HG02588 (cell line): ENCODE measurements at regions not wholly inside any gene's neighbourhood (a gene's known extent, or its start where the extent isn't known, plus 50 kb on each side); places are given as distances from the start of the nearest gene placed in this dataset.

Experiments used
- ATAC-seq: cut with Tn5 transposase; IDR thresholded peaks from one replicate; pipeline ENCODE4 v1.9.1; 2021; ENCODE audit warnings: mild to moderate bottlenecking, moderate library complexity; ENCODE audit not compliant: unreplicated experiment

DNA sequence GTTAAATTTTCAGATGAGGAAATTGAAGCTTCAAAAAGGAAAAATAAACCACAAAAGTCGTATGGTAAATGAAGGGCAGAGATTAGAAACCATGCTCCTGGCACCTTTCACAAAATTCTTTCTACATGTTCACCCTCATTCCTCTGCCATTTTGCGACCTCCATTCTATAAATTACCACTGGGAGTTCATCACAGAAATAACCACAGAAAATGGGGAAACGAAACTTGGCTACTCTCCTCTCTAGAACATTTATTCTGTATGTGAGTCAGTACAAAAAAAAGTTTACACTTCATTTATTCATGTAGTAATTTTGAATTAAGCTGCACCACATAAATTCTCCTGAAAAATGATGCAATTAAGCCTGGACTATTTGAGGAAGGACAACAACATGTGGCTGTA lies 320.9 kb upstream of the C1orf87 start:
- ATAC-seq, result no peak

DNA sequence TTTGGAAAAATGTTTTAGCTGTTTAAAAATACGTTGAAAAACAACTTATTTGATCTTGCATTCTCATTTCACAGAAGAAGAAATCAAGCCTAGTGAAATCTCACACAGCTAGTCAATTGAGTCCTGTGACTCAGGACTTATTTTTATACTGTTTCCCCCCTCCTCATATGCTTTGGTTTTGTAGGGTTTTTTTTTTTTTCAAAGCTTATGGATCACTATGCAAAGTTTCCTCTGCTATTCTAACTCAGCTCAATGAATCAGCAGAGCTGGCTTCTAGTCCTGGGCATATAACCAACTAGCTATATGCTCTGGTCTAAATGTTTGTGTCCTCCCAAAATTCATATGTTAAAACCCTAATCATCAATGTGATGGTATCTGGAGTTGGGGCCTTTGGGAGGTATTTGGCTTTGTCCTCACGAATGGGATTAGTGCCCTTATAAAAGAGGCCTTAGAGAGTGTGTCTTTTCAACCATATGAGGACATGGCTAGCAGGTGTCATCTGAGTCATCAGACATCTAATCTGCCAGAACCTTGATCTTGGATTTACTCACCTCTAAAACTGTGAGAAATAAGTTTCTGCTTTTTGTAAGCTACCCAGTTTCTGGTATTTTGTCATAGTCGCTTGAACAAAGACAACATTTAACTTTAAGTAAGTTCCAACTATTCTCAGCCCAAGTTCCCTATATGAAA lies 317.2 kb upstream of the C1orf87 start:
- peak; percentile 73 for ATAC-seq

DNA sequence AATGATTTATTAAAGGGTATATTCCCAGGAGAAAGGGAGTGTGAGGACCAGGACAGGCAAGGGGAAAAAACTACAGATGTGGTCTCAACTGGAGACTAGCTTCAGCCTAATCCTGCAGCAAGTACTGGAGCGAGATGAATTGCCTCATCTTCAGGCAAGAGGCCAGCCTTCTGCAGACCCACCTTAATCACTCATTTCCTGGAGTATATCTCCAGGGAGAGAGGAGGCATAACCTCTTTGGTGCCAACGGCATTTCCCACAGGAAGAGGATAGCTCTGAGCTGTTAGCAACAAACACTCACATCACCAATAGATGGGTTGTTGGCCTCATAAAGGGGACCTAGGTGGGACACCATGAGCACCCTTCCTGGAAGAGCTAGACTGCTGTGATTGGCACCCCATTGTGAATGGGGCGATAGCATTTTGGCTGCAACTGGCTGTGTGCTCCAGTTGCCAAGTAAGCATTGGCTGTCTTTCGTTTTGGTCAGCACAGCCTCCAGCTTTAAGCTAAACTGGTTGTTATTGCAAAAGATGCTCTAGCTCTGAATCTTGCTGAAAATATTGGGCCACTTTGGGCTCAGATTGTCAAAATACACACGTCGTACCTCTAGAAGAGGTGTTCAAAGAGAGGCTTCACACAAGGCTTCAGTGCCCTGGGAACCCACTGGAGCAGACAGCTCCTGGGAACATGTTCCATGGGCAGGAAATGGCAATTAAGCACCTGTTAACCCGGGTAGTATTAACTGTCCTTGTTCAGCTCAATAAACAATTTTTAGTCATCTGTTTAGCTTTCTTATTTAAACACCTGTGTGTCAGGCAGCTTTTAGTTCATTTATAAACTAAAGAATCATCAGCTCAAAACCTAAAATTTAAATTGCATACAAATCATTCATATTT lies 314.8 kb upstream of the C1orf87 start:
- ATAC-seq, result no peak

DNA sequence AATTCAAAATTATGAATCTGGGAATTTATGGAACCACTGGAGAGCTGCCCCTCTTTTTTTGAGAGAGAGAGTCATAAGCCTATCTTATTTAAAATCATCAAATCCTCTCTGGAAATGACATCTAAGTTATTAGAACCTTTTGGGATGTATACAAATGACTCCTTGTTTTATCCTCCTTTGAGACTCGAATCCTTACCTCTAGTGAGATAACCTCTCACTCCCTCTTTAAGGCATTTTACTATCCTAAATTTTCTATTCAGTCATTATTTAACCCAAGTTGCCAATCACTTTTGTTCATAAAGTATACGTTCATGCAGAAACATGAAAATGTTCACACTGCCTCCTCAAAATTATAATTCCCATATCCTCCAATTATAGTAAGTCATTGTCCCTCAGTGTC lies 313.6 kb upstream of the C1orf87 start:
- ATAC-seq, result no peak

DNA sequence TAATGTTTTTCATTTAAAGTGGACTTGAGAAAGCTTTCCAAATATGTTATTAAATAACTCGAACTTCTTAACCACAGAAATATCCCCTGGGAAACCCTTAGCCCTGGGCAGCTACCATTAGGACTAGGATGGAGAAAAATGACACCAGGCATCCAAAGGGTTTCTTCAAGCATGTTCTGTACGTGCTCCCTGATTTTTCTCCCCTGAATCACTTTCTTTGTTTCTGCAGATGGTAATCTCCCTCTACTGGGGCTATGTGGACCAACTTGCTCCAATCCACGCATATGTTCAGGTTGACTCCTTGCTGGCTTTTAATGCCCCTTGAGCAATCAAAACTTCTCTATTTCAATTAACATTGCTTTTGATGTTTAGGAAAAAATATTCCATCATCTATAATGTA lies 312.7 kb upstream of the C1orf87 start:
- no peak for ATAC-seq

DNA sequence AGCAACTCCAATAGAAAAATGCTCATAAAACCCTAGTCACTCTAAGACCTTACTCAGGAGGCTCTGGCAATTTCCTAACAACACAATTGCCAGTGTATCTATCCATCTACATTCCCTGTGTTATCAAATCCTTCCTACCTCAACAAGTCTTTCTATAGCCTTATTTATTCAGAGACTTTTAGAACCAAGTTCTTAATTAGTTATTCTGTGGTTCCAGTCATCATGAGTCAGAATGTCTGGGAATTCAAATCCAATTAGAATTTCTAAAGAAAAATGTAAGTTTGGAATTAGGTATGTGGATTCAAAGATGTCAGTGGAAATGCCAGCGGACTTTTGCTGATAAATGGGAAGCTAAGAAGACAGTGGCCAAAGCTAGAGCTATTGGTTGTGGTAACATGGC lies 302.6 kb upstream of the C1orf87 start:
- no peak for ATAC-seq

DNA sequence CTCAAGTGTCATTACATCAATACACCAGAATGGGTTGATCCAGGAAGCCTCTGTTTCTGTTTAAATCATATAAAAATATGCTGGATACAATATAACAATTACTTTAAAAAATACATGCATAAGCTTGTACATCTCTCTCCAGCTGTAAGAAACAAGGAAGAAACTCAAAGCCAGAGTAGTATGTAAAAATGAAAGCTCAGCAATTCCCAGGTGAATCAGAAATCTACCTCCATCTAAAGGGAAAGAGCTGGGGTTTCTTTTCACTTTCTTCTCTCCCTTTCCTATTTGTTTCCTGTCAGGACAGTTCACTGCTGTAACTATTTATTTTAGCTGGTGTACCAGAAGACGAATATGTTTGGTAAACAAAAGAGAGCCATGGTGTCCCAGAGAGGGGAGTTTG lies 301.0 kb upstream of the C1orf87 start:
- ATAC-seq, result no peak

DNA sequence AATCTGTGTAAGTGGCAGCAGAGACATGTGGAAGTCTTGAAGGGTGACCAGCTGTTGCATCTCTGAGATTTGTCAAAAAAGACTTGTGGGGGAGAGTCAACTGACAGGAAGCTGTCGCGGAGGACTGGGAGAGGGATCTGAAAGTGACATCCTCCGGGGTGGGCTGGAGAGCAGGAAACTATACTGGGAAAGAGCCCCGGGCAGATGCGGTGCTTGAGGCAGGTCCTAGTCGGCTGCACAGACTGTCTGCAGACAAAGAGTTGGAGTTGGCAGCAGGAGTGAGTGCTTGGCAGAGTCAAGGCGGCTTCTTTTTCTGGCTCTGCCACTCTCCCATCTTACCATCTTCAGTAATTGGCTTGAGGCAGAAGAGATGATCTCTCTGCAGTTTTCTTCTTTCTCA lies 294.0 kb upstream of the C1orf87 start:
- no peak for ATAC-seq

DNA sequence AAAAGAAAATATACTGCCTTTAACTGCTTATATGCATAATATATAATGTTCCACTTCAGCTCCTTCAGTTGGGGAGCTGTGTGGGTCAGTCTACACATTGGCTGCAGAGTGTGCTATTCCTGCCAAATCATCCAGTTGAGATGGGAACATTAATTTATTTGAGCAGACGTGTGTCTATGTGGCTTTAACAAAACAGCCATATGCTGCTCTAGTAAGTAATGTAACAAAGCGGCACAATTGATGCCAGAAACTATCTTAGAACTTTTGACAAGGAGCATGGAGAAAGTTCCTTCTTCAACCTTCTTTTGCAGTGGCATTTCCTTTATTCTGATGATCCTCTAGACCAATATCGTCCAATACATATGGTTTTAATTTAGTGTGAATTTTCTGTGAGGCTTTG lies 285.9 kb upstream of the C1orf87 start:
- ATAC-seq, result no peak

DNA sequence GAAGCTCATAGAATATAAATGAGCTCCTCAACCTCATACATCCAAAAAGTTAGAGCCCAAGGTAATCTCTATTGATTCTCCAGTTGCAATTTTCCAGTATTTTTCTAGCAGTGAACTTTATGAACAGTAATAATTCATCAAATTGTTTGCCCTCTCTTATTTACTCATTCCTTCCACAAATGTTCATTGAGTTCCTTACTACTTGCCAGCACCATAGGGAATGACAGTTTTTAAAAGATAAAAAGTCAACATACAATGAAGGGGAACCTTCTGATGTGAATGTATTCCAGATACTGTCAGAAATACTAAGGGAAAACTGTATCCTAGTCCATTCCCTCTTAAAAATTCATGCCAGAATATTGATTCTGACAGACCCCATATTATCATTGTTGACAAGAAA lies 277.0 kb upstream of the C1orf87 start:
- ATAC-seq, result no peak

DNA sequence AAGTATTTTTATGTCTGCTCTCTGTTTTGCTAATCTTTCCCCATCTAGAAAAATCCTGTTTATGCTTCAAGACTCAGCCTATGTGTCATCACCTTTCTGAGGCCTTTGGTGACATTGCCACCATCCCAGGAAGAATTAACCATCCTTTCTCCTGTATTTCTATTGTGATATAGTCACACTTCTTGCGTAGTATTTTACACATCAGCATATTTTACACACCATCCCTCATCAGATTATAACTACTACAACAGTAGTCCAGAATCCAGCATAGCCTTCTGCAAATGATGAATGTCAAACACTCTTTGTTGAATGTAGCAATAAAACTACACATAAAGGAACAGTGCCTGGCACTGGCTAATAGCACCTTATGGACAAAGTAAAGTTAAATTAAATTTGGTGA lies 275.3 kb upstream of the C1orf87 start:
- ATAC-seq, result no peak

DNA sequence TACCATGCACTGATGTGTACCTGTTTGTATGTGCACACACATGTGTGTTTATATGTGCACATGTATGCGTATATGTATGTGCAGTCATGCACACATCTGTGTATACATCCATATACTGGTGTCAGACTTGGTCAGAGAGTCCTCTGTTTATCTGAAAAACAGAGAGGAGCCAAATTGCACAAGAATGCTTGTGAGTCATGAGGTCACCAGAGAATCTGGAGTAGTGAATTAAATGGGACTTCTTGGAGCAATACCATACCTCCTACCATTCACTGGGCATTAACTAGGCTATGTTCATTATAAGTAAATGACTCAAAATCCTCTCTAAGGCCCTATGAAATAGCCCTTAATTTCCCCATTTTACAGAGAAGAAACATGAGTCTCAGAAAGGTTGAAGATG lies 272.1 kb upstream of the C1orf87 start:
- ATAC-seq, result no peak

DNA sequence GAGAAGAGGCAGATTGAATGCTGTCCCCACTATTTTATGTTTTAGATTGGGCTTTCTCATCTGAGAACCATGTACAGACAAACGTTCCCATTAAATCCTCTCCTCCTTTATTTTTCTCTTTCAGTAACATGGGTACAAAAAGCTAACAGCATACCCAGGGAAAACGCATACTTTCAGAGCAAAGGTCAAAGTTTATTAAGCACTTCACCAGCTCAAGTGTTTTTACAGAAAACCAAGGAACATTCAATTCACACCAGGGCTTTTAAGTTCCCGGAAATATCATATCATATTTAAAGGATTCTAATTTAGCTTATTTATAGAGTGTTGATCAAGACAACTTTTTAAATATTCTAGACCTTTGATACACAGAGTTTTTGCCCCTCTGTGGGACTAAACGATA lies 271.5 kb upstream of the C1orf87 start:
- no peak for ATAC-seq

DNA sequence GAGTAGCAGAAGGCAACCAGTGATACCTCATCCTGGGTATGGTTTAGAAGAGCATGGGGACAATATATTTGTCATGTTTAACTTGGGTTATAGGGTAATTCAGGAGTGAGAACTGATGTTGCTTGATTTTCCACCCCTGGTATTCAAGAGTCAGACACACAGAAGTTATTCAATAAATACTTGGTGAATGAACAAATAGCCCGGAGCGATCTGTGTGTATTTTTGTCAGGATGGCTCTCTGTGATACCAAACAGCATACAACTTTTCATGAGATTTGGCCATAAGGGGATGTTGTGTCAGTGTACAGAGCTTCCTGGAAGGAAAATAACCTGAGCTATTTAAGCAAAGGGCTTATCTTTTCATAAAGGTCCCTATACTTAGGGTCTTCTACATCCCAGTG lies 270.2 kb upstream of the C1orf87 start:
- ATAC-seq, result no peak

DNA sequence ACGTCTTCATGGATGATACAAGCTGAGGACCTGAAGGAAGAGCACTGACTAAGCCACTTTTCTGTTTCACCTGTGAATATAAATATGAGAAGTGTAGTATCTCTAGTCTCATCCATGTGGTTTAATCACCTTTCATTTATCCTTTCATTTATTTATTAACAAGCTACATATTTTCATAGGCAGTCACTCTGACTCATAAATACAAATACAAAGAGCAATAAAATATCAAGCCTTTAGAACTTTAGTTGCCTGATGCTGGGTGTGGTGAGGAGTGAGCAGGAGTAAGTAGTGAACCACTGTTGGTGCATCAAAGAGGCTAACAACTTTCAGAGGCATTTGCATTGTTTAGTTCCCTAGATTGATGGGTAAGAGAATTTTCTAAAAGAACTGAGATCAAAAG lies 269.0 kb upstream of the C1orf87 start:
- no peak for ATAC-seq

DNA sequence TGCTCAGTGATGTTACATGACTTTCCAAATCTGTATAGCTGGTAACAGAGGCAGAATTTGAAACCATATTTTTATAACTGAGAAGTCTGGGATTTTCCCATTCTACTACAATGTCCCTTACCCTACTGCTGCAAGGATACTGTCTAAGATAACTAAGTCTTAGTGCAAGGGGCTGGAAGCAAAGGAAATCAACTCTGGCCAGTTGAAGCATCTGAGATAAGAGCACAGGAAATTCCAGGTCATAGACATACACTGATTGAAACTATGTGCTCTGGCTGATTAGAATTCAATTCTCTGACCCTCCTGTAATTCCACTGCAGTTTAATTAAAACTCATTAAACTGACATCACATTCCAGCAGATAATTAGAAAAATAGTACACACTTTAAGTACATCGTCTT lies 267.7 kb upstream of the C1orf87 start:
- no peak for ATAC-seq

DNA sequence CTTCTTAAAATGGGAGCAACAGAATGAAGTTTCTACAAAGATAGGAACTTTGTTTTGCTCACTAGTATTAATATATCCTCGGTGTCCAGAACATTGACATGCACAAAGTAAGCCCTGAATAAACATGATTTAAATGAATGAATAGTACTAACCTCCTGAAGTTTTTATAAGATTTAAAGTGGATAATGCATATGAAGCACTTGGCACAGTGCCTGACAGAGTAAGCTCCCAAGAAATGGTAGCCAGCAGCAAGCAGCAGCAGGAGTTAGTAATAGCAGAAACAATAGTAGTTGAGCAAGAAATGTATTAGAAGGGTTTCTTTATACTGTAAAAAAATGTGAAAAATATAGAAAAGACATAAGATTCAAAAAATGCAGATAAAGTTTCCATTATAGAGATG lies 258.1 kb upstream of the C1orf87 start:
- no peak for ATAC-seq

DNA sequence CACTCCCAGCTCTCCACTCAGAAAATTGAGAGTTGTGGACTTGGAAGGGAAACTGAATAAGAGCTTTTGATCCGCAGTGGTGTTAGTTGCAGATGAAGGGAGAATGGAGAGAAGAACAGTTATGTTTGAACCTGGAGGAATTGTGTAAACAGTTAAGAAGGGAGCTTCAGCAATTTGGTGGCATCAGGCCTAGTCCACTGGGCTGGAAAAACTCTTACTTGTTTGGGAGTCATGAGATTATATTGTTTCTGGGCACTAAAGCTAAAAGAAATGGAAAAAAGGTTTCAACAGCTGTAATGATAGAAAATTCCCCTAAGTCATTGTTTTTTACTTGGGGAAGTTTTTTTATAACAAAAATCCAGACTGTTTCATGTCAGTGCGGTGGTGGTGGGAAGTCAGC lies 256.1 kb upstream of the C1orf87 start:
- ATAC-seq, result no peak

DNA sequence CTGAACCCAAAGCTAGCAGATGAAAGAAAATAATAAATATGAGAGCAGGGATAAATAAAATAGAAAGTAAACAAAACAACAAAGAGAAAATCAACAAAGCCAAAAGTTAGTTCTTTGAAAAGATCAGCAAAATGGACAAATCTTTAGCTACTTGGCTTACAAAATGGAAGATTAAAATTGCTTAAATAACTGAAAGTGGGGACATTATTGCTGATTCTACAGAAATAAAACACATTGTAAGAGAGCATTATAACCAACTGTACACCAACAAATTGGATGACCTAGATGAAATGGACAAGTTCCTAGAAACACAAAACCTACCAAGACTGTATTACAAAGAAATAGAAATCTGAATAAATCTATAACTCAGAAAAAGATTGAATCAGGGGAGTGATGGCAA lies 238.3 kb upstream of the C1orf87 start:
- no peak for ATAC-seq

DNA sequence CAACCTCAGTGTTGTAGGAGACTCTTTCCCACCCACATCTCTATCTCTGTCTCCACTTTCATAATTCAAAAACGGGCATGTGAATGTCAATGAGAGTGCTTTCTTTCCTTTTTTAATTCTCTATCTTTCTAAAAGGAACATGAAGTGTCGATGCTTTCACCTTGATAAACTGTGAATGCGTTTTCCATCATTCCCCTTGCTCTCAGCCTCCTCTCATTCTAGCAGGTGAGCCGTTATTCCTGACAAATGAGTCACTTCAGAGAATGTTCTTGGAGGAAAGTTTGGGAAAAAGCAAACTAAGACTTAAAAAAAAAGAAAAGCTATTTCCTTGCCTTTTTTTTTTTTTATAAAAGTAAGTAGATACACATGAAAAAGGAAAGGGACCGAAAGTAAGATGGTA lies 226.0 kb upstream of the C1orf87 start:
- ATAC-seq, result no peak

DNA sequence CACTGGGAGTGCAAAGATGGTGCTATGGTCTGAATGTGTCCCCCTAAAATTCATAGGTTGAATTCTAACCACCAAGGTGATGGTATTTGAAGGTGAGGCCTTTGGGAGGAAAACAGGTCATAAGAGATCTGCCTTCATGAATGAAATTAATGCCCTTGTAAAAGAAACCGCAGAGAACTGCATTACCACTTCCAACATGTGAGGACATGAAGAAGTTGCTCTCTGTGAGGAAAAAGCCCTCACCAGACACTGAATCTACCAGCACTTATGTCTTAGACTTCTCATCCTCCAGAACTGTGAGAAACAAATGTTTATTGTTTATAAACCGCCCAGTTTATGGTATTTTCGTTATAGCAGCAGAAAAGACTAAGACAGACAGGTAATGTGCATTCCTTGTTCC lies 224.7 kb upstream of the C1orf87 start:
- no peak for ATAC-seq

DNA sequence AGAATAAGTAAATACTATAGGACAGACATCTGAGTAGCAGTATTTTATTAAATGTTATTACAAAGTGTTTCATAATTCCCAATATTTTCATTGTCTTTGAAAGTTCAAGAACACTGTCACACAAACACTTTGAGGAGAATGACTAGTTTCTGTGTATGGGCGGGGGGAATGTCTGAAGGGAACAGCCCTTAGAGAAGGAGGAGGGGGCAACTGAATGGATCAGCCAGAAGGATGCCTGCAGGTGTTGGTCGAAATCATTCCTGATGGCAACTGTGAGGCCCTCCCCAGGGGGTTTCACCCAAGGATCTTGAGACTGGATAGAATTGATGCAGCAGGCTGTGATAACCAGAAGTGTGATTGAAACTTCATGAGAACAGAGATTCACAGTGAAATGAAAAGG lies 223.2 kb upstream of the C1orf87 start:
- ATAC-seq, result no peak

DNA sequence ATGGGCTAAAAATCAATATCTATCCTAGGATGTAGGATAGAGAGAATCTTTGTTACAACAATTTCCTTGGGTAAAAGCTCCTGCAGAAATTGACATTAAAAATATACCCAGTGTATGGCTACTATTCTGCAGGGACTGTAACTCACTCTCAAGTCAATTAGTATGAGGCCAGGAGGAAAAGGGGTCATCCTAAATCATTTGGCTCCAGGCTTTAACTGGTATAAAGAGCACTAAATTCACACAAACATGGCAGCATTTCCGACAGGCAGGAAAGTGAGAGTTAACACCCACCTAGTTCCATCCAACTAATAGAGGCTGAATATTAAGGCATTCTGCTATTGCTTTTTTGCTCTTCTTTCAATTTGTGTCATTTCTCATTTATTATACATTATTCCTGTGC lies 218.6 kb upstream of the C1orf87 start:
- ATAC-seq, result no peak
